WI38 (cell line): ENCODE measurements at regions not wholly inside any gene's neighbourhood (a gene's known extent, or its start where the extent isn't known, plus 50 kb on each side); places are given as distances from the start of the nearest gene placed in this dataset.
A peak's percentile ranks its signal among the peaks of the same experiment; 100 is the strongest.
"Not testable (repeated sequence)": the region's sequence is repeated elsewhere in the genome, so short reads cannot be mapped to it uniquely, and the experiment has no call there.

ENCODE experiments used
- H3K4me3 ChIP-seq: 2 replicates; pipeline ENCODE4 v1.5.1; 2011; ENCODE audit warnings: low read depth, mild to moderate bottlenecking, control low read depth, low read length
- CTCF ChIP-seq: IDR thresholded peaks from 2 replicates; pipeline ENCODE4 v1.5.1; 2012; ENCODE audit warnings: low read depth, mild to moderate bottlenecking, control low read depth, low read length

DNA sequence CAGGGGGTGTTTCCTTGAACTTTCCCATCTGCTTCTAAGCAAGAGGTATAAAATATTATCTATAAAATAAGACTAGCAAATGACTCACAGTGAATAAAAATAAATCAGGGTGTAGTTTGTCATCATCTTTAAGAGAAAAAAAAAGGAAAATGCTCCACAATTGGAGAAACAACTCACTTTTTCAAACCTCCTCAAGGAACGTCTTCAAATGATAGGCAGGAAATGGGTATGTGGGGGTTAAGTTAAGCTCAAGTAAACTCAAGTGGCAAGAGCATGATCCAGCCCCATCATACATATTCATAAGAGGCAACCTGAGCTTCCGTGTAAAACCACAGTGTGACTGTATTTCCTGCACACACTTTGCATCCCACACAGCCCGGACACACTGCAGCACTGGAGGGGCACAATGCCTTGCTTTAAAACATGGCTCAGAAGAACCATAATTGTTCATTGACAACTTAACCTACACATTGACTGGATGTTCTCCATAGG, 58.5 kb upstream of the CEP85L start:
- no peak for TF ChIP-seq CTCF
- H3K4me3 ChIP-seq: peak overlapping the region; percentile 60

DNA sequence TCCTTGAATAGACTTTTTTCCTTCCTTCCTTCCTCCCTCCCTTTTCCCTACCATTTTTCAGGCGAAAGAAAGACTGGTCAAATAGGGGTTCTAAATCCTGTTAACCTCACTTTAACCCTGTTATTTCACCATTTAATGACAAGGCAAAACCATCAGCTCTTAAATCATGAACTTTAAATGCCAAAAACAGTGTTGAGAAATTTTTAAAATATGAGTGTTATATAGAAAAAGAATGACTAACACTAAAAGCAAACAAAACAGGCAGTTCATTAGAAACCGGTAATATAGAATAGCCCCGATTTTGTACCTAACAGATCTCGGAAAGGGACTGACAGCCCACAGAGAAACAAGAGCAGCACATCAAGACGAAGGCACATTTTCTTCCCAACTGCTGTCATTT, 57.4 kb upstream of the CEP85L start:
- H3K4me3 ChIP-seq: peak overlapping the region; percentile 60
- no peak for TF ChIP-seq CTCF

GRCh38 chr6:118708055-118708454, 56.7 kb upstream of the CEP85L start:
- no peak overlapping the region for H3K4me3 ChIP-seq
- no peak for TF ChIP-seq CTCF

DNA sequence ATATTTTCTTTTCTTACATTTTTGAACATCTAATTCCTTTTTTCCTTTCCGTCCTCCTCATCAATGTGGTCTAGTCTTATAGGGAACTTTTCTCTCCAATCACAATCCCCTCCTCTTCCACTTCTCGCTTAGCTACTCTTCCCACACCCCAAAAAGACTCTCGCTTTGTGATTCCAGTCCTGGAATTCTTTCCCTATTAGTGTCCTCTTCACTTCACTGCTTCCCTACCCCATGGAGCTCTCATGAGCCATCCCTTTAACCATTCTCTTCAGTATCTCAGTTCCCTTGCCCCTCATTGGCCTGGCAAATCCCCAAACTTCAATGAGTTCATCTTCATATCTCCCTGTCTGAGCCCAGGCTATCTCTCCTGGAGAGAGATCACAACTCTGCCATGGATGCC, 55.3 kb upstream of the CEP85L start:
- H3K4me3 ChIP-seq: no peak overlapping the region
- no peak for TF ChIP-seq CTCF

DNA sequence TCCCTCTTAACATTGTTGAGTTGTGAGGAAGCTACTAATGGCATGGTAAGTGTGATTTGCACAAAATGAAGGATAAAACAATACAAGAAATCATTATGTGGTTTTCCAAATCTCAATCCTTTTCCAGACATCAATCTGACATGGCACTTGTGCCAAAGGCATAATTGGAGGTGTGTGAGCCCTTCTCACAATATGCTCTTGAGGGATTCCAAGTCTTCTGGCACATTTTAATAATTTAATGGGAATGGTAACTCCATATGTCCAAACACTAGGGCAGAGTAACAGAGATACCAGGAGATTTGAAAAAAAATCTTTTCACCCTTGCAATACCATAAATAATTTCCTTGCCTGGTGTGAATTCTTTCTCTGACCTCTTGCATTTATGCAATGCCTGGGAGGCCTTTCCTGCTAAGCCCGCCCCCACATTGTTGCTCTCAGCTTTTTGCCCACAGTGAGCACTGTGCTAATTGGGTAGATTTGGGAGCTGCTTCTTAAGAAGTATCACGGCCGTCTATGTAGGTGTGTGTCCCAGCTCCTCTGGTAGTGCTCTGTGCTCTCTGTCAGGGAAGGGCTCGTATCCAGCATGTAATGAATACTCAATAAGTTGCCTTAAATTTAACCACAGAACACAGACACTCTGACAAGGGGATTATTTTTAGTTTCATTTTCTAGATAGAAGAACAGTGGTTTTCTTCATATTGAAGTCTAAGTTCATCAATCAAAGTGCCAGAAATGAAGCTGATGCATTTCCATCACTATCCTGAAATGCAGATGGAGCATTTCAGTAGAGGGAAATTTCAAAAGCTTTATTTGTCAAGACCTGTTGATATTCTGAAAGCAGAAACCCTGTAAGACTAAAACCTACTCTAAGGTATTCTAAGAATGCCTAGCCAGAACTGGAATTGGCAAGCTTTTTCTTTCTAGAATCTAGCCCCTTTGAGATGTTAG, 54.4 kb upstream of the CEP85L start:
- H3K4me3 ChIP-seq: peak overlapping the region; percentile 5; the same call in 1 of the 2 replicates
- no peak for TF ChIP-seq CTCF

DNA sequence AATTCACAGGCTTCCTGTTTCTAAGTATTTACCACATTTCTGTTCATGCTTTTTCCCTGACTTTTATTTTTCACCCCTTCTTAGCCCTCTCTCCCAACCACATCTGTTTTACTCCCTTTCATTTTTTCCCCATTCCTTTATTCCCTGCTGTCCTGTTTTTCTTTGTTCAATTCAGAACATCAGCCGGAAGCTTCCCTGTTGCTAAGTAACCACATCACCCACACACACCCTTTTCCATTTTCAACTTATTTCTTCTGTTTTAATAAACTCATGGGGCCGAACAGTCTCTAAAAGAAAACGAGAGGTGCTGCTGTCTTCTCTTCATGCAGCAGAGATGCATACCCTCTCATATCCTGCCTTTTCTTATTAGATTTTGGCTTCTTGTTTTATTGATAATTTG, 53.5 kb upstream of the CEP85L start:
- H3K4me3 ChIP-seq: no peak overlapping the region

DNA sequence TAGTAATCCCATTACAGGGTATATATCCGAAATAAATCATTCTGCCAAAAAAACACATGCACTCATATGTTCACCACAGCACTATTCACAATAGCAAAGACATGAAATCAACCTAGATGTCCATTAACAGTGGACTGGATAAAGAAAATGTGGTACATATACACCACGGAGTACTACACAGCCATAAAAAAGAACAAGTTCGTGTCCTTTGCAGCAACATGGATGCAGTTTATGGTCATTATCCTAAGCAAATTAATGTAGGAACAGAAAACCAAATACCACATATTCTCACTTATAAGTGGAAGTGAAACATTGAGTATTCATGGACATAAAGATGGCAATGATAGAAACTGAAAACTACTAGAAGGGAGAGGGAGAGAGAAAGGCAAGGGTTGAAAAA, 49.9 kb upstream of the CEP85L start:
- H3K4me3 ChIP-seq: not testable (repeated sequence)

More for the DNA sequence above, 53.5 kb upstream of the CEP85L start:
- TF ChIP-seq CTCF: no peak
